ENCODE measurements at regions not wholly inside any gene's neighbourhood (a gene's known extent, or its start where the extent isn't known, plus 50 kb on each side); places are given as distances from the start of the nearest gene placed in this dataset.
A peak's percentile ranks its signal among the peaks of the same experiment; 100 is the strongest.
"Not testable (repeated sequence)": the region's sequence is repeated elsewhere in the genome, so short reads cannot be mapped to it uniquely, and the experiment has no call there.

GRCh38 chr1:148426940-148427611 lies 56.0 kb downstream of the PPIAL4G start:
- in situ Hi-C loops (cut with MboI; ENCODE audit: low sequenced_read_pairs); CTCF ChIA-PET: not testable (repeated sequence)
- WGBS, 2 experiments (ENCODE audit: extremely low coverage in 2 of 2, insufficient read length in 1 of 2): no CpG with 5 or more reads among the region's 2 CpGs

GRCh38 chr1:148426385-148426784 lies 56.7 kb downstream of the PPIAL4G start:
- WGBS, 2 experiments (ENCODE audit: extremely low coverage in 2 of 2, insufficient read length in 1 of 2): no CpG with 5 or more reads among the region's 2 CpGs
- H3K18ac ChIP-seq (ENCODE audit: low read depth, low read length); H3K9me1 ChIP-seq (ENCODE audit: insufficient read depth, low read length); H2BK15ac ChIP-seq (ENCODE audit: low read depth, low read length); H4K5ac ChIP-seq (ENCODE audit: low read depth, low read length); H3K36me3 ChIP-seq (ENCODE audit: control insufficient read depth, insufficient read depth, low read length); H2AK9ac ChIP-seq (replicated peaks; ENCODE audit: low read depth, low read length, poor library complexity); H2BK20ac ChIP-seq (ENCODE audit: low read depth, low read length); H3K79me1 ChIP-seq (ENCODE audit: low read depth in 1 of 2, low read length in 2 of 2); in situ Hi-C loops (cut with MboI; ENCODE audit: low sequenced_read_pairs); H3K4me3 ChIP-seq (ENCODE audit: insufficient read depth, low read depth, low read length); POLR2A ChIA-PET (ENCODE audit: unreplicated experiment); DNase-seq; H3K4ac ChIP-seq (ENCODE audit: low read depth, low read length); H3K27me3 ChIP-seq (ENCODE audit: control insufficient read depth, insufficient read depth, low read length); H2BK5ac ChIP-seq (ENCODE audit: low read depth, low read length, poor library complexity, severe bottlenecking); BruUV-seq (replicated peaks); H3K4me1 ChIP-seq (ENCODE audit: control insufficient read depth, insufficient read depth, low read length); H3K56ac ChIP-seq (ENCODE audit: extremely low read depth, insufficient read depth, low read length); dilution Hi-C loops (cut with HindIII; ENCODE audit: low sequenced_read_pairs, unreplicated experiment); H2AFZ ChIP-seq (replicated peaks; ENCODE audit: low read length, poor library complexity); H3K9me3 ChIP-seq (ENCODE audit: control insufficient read depth, insufficient read depth, low read length); H3K9ac ChIP-seq (ENCODE audit: low read depth, low read length); H3K4me2 ChIP-seq (ENCODE audit: low read depth, low read length); H4K8ac ChIP-seq (ENCODE audit: low read depth in 2 of 2, low read length in 2 of 2); intact Hi-C loops (cut with micrococcal nuclease); H3K14ac ChIP-seq (replicated peaks; ENCODE audit: low read depth, low read length); H2AK5ac ChIP-seq (ENCODE audit: low read depth, low read length); CTCF ChIA-PET; ATAC-seq (ENCODE audit: low read depth); H3K27ac ChIP-seq (ENCODE audit: insufficient read depth, low read length); H2BK120ac ChIP-seq (ENCODE audit: low read depth, low read length); H3K23ac ChIP-seq (ENCODE audit: low read depth, low read length); H4K20me1 ChIP-seq (ENCODE audit: insufficient read depth, low read length); H4K91ac ChIP-seq (ENCODE audit: insufficient read depth, low read depth, low read length): not testable (repeated sequence)

More at GRCh38 chr1:148426940-148427611, 56.0 kb downstream of the PPIAL4G start:
- H2AFZ ChIP-seq (replicated peaks; ENCODE audit: low read length, poor library complexity); POLR2A ChIA-PET (ENCODE audit: unreplicated experiment); H3K9me3 ChIP-seq (ENCODE audit: control insufficient read depth, insufficient read depth, low read length); dilution Hi-C loops (cut with HindIII; ENCODE audit: low sequenced_read_pairs, unreplicated experiment); H3K9me1 ChIP-seq (ENCODE audit: insufficient read depth, low read length); H2AK5ac ChIP-seq (ENCODE audit: low read depth, low read length); H3K18ac ChIP-seq (ENCODE audit: low read depth, low read length); H4K20me1 ChIP-seq (ENCODE audit: insufficient read depth, low read length); H2BK5ac ChIP-seq (ENCODE audit: low read depth, low read length, poor library complexity, severe bottlenecking); H3K27ac ChIP-seq (ENCODE audit: insufficient read depth, low read length); H3K4me2 ChIP-seq (ENCODE audit: low read depth, low read length); H2AK9ac ChIP-seq (replicated peaks; ENCODE audit: low read depth, low read length, poor library complexity); H3K4me3 ChIP-seq (ENCODE audit: insufficient read depth, low read depth, low read length); H4K91ac ChIP-seq (ENCODE audit: insufficient read depth, low read depth, low read length); H4K5ac ChIP-seq (ENCODE audit: low read depth, low read length); H3K14ac ChIP-seq (replicated peaks; ENCODE audit: low read depth, low read length); H2BK120ac ChIP-seq (ENCODE audit: low read depth, low read length); H3K79me1 ChIP-seq (ENCODE audit: low read depth in 1 of 2, low read length in 2 of 2); H2BK20ac ChIP-seq (ENCODE audit: low read depth, low read length); H2BK15ac ChIP-seq (ENCODE audit: low read depth, low read length); H3K23ac ChIP-seq (ENCODE audit: low read depth, low read length); H3K4me1 ChIP-seq (ENCODE audit: control insufficient read depth, insufficient read depth, low read length); H3K36me3 ChIP-seq (ENCODE audit: control insufficient read depth, insufficient read depth, low read length); H4K8ac ChIP-seq (ENCODE audit: low read depth in 2 of 2, low read length in 2 of 2); H3K4ac ChIP-seq (ENCODE audit: low read depth, low read length); H3K9ac ChIP-seq (ENCODE audit: low read depth, low read length); BruUV-seq (replicated peaks); intact Hi-C loops (cut with micrococcal nuclease); H3K56ac ChIP-seq (ENCODE audit: extremely low read depth, insufficient read depth, low read length); ATAC-seq (ENCODE audit: low read depth); H3K27me3 ChIP-seq (ENCODE audit: control insufficient read depth, insufficient read depth, low read length): not testable (repeated sequence)
- peak; percentile 24 for DNase-seq
- TF ChIP-seq CEBPB (IDR thresholded peaks at IDR 0.05; ENCODE audit: low read depth, low read length): peak; percentile 35; the same call in 1 of the 2 replicates

Measured in IMR-90 (cell line).